ENCODE measurements at regions not wholly inside any gene's neighbourhood (a gene's known extent, or its start where the extent isn't known, plus 50 kb on each side); places are given as distances from the start of the nearest gene placed in this dataset.

DNA sequence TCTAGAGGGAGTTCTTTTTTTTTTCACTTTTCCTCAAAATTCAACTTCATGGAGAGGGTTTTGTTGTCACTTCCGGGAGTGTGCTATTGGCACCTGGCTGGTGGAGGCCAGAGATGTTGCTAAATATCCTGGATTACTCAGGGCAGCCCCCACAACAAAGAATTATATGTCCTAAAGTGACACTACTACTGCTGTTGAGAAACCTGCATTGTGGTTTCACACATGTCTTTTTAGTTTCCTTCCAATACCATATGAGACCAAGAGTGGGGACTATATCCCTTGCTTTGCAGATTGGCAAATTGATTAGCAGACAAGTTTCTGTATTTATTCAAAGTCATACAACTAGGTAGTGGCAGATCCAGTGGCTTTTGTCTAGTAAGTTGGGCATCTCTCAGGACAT lies 826.8 kb downstream of the TRIB2 start:
- peak in 1 of 5 experiments; percentile 31 for DNase-seq

DNA sequence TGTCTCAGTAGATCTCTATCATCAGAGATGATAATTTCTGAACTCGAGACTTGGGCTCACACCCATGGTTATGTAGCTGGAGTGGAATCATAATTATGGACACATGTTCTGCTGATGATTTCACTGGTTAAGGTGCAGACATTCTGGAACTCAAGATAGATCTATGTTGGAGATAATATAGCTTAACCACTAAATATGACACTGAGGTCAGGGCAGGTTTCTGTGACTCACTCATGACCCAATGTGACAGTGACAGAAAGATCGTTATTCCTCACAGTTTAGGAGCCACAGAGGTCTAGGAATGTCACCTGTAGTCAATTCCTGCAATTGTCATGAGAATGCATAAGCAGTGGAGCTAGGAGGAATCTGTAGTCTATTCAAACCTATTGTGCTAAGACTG lies 828.6 kb downstream of the TRIB2 start:
- DNase-seq = peak in 1 of 5 experiments; percentile 21

DNA sequence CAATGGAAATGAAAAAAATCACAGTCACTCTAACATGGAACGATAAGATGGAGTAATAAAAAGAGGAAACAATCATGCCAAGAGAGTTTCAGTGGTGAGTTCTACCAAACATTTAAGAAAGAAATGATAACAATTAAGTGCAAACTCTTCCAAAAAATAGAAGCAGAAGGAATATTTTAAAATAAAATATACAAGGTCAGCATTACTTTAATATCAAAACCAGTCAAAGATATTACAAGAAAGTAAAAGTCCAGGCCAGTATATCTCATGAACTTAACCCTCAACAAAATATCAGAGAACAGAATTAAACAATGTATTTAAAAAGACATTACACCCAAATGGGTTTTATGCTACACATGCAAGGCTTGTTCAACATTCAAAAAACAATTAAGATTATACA lies 829.4 kb downstream of the TRIB2 start:
- no peak for DNase-seq

DNA sequence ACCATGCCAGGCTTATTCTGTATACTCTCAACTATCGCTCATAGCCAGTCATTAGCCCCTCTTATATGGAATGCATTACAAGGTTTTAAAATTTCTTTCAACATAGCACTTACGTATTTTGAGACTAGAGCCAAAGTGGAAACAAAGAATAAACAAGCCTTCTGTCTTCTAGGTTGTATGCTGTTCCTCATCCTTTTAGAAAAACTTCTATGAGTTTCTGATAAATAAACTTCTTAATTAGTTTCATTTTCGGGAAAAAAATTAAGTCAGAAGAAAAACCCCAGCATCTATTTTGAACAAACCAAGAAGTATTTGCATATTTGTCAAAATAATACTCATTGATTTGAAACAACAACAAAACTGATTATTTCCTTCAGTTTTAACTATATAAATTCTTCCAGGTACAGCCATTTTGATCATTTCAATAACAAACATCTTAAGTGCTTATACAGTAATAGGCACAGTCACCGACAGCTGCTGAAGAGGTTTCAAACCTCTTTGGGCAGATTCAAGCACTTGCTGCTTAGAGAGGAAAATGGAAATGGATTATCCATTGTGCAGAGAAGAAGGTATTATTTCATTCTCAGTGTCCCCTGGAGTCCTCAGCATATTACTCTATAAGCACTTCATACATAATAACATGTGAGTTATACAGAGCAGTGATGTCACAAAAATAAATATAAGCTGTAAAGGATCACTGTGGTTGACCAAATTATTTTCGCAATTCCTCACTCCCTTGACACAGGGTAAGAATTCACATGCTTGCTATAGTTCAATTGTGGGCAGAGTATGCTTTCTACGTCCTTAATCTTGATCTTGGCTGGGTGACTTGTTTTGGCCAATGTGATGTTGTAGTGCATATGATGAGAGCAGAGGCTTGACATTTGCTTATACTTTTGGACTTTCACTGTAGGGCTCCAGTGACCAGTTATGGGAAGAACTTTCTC lies 833.8 kb downstream of the TRIB2 start:
- no peak for DNase-seq

DNA sequence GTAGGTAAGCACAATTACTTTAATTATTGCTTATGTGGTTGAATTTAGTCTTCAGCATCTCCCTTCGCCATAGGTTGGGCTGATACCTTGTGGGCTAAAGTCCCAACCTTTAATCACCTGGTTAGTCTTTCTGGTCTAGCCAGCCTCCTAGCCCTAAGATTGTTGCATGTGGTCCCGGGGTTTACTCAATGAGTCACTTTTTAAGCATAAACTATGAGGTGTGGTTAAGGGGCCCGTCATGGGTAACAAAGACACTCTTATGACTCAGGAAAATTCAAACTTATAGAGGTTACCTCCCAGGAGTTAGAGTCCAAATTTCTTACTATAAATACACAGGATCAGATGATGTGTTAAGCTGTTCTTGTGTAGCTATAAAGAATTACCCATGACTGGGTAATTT lies 841.6 kb downstream of the TRIB2 start:
- DNase-seq = peak in 1 of 5 experiments; percentile 10

GRCh38 chr2:13560322-13560721 lies 843.6 kb downstream of the TRIB2 start:
- no peak for DNase-seq

- DNase-seq = no peak
Observed at GRCh38 chr2:13572466-13572865, 855.7 kb downstream of the TRIB2 start.

DNA sequence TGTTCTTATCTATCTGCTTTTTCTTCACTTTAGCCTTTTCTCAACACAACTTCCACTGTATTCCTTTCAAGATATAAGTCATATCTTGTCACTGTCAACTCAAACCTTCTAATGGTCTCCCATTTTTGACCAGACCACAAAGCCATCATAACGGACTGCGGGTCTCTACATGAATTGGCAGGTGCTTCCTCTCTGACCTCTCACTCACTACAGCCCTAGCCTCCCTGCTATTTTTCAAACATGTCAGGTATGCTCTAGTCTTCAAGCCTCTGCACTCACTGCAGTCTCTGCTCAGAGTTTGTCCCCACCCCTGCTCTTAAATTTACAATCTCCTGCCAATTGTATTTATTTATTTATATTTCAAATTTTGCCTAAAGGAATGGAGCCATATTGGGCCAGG lies 858.1 kb downstream of the TRIB2 start:
- no peak for DNase-seq

DNA sequence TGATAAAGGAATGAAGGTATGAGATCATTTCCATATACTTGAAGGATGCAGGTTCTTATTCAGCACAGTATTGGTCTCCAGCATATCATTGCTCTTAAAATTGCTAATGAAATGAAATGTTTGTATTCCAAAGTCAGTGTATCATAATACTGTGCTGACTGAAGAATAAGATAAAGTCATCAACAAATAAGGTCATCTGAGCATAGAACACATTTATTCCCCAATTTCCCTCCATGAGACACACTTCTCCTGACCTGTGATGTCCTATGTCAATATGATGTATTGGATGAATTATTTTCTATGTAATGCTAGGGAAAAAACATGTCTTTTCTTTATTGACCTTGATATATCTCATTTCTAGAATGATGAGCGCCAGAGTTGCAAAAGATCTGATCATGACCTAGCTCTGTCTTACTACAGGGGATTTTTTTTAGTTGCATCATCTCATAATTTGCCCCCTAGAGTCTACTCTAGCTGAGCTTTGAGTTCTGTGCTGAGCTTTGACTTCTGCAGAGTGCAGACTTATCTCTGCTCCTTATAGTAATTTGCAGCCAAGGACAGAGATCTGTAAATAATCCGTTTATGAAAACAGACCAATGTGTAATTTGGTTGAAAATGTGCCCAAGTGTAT lies 859.8 kb downstream of the TRIB2 start:
- no peak for DNase-seq

- no peak for DNase-seq
Observed at GRCh38 chr2:13578547-13578946, 861.8 kb downstream of the TRIB2 start.

DNA sequence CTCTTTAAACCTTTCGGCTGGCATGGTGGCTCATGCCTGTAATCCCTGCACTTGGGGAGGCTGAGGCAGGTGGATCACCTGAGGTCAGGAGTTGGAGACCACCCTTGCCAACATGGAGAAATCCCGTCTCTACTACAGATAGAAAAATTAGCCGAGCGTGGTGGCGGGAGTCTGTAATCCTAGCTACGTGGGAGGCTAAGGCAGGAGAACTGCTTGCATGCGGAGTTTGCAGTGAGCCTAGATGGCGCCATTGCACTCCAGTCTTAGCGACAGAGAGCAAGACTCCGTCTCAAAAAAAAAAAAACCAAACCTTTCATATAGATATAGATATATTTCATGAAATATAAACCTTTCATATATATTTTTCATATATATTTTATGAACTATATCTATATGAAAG lies 864.7 kb downstream of the TRIB2 start:
- no peak for DNase-seq

GRCh38 chr2:13583609-13584008 lies 866.9 kb downstream of the TRIB2 start:
- DNase-seq = no peak

DNA sequence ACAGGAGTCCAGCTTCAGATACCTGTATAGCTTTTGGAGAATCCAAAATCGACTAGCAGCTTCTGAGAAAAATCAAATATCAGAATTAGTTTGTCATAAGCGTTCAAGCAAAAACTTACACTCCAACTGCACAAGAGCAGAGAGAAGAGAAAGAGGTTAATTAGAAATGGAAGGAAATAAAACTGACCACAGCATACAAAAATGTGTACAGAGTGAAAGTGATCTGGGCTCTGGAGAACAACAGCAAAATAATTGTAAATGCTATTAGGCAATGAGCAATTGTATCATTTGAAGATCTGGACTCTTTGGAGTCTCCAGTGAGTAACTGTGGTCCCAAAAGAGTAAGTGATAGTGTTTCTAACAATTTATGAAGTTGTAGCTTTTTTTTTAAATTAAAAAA lies 867.3 kb downstream of the TRIB2 start:
- DNase-seq = no peak

GRCh38 chr2:13585732-13586131 lies 869.0 kb downstream of the TRIB2 start:
- no peak for DNase-seq

GRCh38 chr2:13596233-13596632 lies 879.5 kb downstream of the TRIB2 start:
- DNase-seq = no peak

- DNase-seq = no peak
Observed at GRCh38 chr2:13597176-13597575, 880.4 kb downstream of the TRIB2 start.

DNA sequence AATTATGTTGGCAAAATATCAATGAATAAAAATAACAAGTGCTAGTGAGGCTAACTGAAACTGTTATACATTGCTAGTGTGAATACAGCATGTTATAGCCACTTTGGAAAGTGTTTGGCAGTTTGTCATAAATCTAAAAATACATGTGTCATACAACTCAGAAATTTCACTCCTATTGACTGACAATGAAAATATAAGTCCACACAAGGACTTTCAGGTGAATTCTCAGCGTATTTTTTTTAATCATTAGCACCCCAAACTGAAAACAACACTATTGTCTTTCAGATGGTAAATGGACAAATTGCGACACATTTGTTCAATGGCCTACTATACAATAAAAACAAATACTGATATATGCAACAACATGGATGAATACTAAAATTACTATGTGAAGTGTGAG lies 884.8 kb downstream of the TRIB2 start:
- no peak for DNase-seq

- DNase-seq = no peak
Observed at GRCh38 chr2:13604951-13605661, 888.4 kb downstream of the TRIB2 start.

GRCh38 chr2:13607139-13607538 lies 890.4 kb downstream of the TRIB2 start:
- no peak for DNase-seq

DNA sequence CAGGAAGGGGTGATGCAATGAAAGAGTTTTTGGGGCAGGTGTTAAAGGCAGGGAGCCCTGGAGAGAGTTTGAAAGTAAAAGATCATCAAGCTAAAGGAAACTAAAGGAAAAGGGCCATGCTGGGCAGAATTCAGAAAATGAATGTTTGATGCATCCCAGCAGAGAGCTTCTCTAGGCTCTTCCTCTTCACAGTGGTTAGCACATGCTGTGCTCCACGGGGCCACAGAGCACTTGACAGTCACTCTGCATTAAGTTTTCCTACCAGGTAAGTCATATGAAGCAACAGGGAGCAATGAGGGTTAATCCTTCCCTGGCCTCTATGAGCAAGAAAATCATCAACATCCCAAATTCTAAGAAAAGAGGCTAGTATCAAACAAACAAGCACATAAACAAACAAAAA lies 895.2 kb downstream of the TRIB2 start:
- DNase-seq = no peak

DNA sequence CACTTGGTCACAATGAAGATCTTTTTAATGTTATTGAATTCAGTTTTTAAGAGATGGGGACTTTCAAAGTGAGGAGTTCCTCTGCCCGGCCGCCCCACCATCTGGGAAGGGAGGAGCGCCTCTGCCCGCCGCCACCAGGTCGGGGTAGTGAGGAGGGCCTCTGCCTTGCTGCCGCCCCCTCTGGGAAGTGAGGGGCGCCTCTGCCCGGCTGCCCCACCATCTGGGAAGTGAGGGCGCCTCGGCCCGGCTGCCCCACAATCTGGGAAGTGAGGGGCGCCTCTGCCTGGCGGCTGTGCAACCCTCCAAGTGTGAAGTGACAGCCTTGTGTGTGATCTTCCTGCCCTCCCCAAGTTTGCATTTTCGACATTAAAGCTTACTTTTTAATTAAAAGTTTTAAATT lies 899.3 kb downstream of the TRIB2 start:
- DNase-seq = no peak

- DNase-seq = no peak
Observed at GRCh38 chr2:13616616-13617015, 899.9 kb downstream of the TRIB2 start.

DNA sequence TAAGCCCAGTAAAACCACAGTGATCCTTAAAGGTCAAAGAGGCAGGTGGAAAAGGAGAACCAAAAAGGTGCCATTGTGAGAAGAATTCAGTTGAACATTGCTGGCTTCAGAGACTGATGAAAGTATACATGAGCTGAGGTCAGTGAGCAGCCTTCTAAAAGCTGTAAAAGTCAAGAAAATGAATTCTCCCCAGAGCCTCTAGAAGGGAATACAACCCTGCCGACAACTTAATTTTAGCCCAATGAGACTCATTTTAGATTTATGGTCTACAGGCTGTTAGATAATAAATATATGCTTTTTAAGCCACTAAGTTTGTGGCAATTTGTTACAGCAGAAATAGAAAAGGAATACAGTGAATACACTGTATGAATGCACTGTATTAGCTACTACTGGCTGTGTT lies 911.4 kb downstream of the TRIB2 start:
- DNase-seq = no peak

DNA sequence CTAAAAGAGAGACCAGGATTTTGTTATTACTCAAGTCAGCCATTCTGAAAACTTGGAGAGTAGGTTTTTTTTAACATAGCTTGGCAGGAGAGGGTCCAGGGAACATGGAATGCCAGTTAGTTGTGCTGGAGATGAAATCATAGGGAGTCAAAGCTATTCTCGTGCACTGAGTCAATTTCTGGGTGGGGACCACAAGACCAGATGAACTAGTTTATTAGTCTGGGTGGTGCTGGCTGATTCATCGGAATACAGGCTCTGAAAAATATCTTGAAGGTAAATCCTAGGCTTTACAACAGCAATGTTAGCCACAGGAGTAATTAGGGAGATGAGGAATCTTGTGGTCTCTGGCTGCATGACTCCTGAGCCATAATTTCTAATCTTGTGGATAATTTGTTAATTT lies 921.4 kb downstream of the TRIB2 start:
- DNase-seq = no peak

Measured in T-helper 2 cell (primary cell).